SK-N-SH treated with all-trans-retinoic acid at 6 μM for 48 hours (cell line): ENCODE measurements at regions not wholly inside any gene's neighbourhood (a gene's known extent, or its start where the extent isn't known, plus 50 kb on each side); places are given as distances from the start of the nearest gene placed in this dataset.

ENCODE experiments used
- CSDC2 ChIP-seq: fragments of 250-450 bp; sonication (Bioruptor Pico); IDR thresholded peaks from 2 replicates; pipeline ENCODE4 v1.5.0; 2020; ENCODE audit warnings: mild to moderate bottlenecking, moderate library complexity
- GLIS3 ChIP-seq: fragments of 250-450 bp; sonication (Bioruptor Pico); IDR thresholded peaks from 2 replicates; pipeline ENCODE4 v1.5.0; 2020; ENCODE audit warnings: mild to moderate bottlenecking, moderate library complexity
- PATZ1 ChIP-seq: fragments of 250-450 bp; sonication (Bioruptor Pico); IDR thresholded peaks from 2 replicates; pipeline ENCODE4 v1.8.0; 2020; ENCODE audit warnings: mild to moderate bottlenecking, moderate library complexity, borderline replicate concordance
- RARB ChIP-seq: fragments of 250-450 bp; sonication (Bioruptor Pico); IDR thresholded peaks from 2 replicates; pipeline ENCODE4 v1.8.0; 2021; ENCODE audit warnings: mild to moderate bottlenecking, moderate library complexity
- TCF4 ChIP-seq: fragments of 250-450 bp; sonication (Bioruptor Pico); IDR thresholded peaks from 2 replicates; pipeline ENCODE4 v1.8.0; 2021; ENCODE audit warnings: mild to moderate bottlenecking, moderate library complexity, borderline replicate concordance
- TOX ChIP-seq: fragments of 250-450 bp; sonication (Bioruptor Pico); IDR thresholded peaks from 2 replicates; pipeline ENCODE4 v1.8.0; 2021; ENCODE audit warnings: mild to moderate bottlenecking, moderate library complexity, borderline replicate concordance

GRCh38 chr6:1254326-1254725 is 57.6 kb upstream of the FOXQ1 start:
- no peak for TF ChIP-seq PATZ1 (CRISPR knock-in tag)
- TF ChIP-seq CSDC2 (CRISPR knock-in tag) = no peak
- TF ChIP-seq GLIS3 (CRISPR knock-in tag) = no peak
- TF ChIP-seq RARB (CRISPR knock-in tag) = no peak
- TF ChIP-seq TCF4 (CRISPR knock-in tag) = no peak
- no peak for TF ChIP-seq TOX (CRISPR knock-in tag)
